H9 (cell line): ENCODE measurements at regions not wholly inside any gene's neighbourhood (a gene's known extent, or its start where the extent isn't known, plus 50 kb on each side); places are given as distances from the start of the nearest gene placed in this dataset.

ENCODE experiments used
- DNase-seq: peaks from one replicate; pipeline ENCODE4 v3.0.0-alpha.2; 2017
- H2AFZ ChIP-seq: one replicate; pipeline ENCODE4 v1.6.1; 2013; ENCODE audit warnings: mild to moderate bottlenecking, low read length, control low read depth, moderate library complexity
- H2AK5ac ChIP-seq: 2 replicates; pipeline ENCODE4 v1.6.1; 2013; ENCODE audit warnings: low read length, control low read depth, mixed read lengths; ENCODE audit not compliant: insufficient read length
- H2BK120ac ChIP-seq: one replicate; pipeline ENCODE4 v1.6.1; 2013; ENCODE audit warnings: low read depth, mild to moderate bottlenecking, low read length, control low read depth, inconsistent platforms; ENCODE audit not compliant: poor library complexity, severe bottlenecking
- H2BK12ac ChIP-seq: 2 replicates; pipeline ENCODE4 v1.6.1; 2013; ENCODE audit warnings: low read length, control low read depth, mixed read lengths, low read depth; ENCODE audit not compliant: insufficient read length
- H2BK15ac ChIP-seq: 2 replicates; pipeline ENCODE4 v1.6.1; 2013; ENCODE audit warnings: low read depth, low read length, control low read depth
- H2BK20ac ChIP-seq: one replicate; pipeline ENCODE4 v1.6.1; 2013; ENCODE audit warnings: low read depth, mild to moderate bottlenecking, low read length, control low read depth, inconsistent platforms; ENCODE audit not compliant: poor library complexity, severe bottlenecking
- H2BK5ac ChIP-seq: 2 replicates; pipeline ENCODE4 v1.6.1; 2013; ENCODE audit warnings: low read length, control low read depth, mixed read lengths; ENCODE audit not compliant: insufficient read length
- H3K14ac ChIP-seq: 2 replicates; pipeline ENCODE4 v1.6.1; 2013; ENCODE audit warnings: low read length, control low read depth; ENCODE audit not compliant: insufficient read depth
- H3K18ac ChIP-seq: 2 replicates; pipeline ENCODE4 v1.6.1; 2013; ENCODE audit warnings: low read depth, mild to moderate bottlenecking, mixed read lengths, low read length, control low read depth; ENCODE audit not compliant: insufficient read length
- H3K23ac ChIP-seq: 2 replicates; pipeline ENCODE4 v1.6.1; 2013; ENCODE audit warnings: low read length, control low read depth, mixed read lengths, low read depth; ENCODE audit not compliant: insufficient read length
- H3K23me2 ChIP-seq: 2 replicates; pipeline ENCODE4 v1.6.1; 2013; ENCODE audit warnings: low read depth, mild to moderate bottlenecking, mixed read lengths, low read length, control low read depth; ENCODE audit not compliant: insufficient read length, poor library complexity, severe bottlenecking
- H3K27ac ChIP-seq: 2 replicates; pipeline ENCODE4 v1.5.1; 2013; ENCODE audit warnings: low read length, control low read depth, mixed read lengths, low read depth; ENCODE audit not compliant: insufficient read length
- H3K27me3 ChIP-seq: 2 replicates; pipeline ENCODE4 v1.6.1; 2013; ENCODE audit warnings: low read length, control low read depth, inconsistent platforms; ENCODE audit not compliant: insufficient read depth
- H3K4ac ChIP-seq: 2 replicates; pipeline ENCODE4 v1.6.1; 2013; ENCODE audit warnings: low read depth, mild to moderate bottlenecking, control low read depth, inconsistent platforms, low read length, moderate library complexity
- H3K4me1 ChIP-seq: 2 replicates; pipeline ENCODE4 v1.6.1; 2013; ENCODE audit warnings: low read length, control low read depth, inconsistent platforms; ENCODE audit not compliant: insufficient read depth
- H3K4me2 ChIP-seq: 2 replicates; pipeline ENCODE4 v1.6.1; 2013; ENCODE audit warnings: low read length, control low read depth, mixed read lengths; ENCODE audit not compliant: insufficient read length, insufficient read depth
- H3K56ac ChIP-seq: 2 replicates; pipeline ENCODE4 v1.6.1; 2013; ENCODE audit warnings: low read depth, mild to moderate bottlenecking, mixed read lengths, low read length, control low read depth; ENCODE audit not compliant: insufficient read length
- H3K79me1 ChIP-seq: 2 replicates; pipeline ENCODE4 v1.6.1; 2013; ENCODE audit warnings: low read depth, mild to moderate bottlenecking, moderate library complexity, low read length, control low read depth, inconsistent platforms; ENCODE audit not compliant: insufficient read depth, poor library complexity, severe bottlenecking
- H3K79me2 ChIP-seq: 2 replicates; pipeline ENCODE4 v1.6.1; 2013; ENCODE audit warnings: low read length, control low read depth, inconsistent platforms; ENCODE audit not compliant: insufficient read depth
- H3K9ac ChIP-seq: 2 replicates; pipeline ENCODE4 v1.6.1; 2013; ENCODE audit warnings: low read length, control low read depth, mixed read lengths; ENCODE audit not compliant: insufficient read length; ENCODE audit errors: extremely low read depth
- H3K9me3 ChIP-seq: one replicate; pipeline ENCODE4 v1.6.1; 2013; ENCODE audit warnings: low read depth, low read length, inconsistent platforms; ENCODE audit not compliant: control insufficient read depth
- H3T11ph ChIP-seq: one replicate; pipeline ENCODE4 v1.6.1; 2013; ENCODE audit warnings: mild to moderate bottlenecking, low read length, control low read depth, inconsistent platforms
- H4K20me1 ChIP-seq: one replicate; pipeline ENCODE4 v1.6.1; 2013; ENCODE audit not compliant: control insufficient read depth, insufficient read length, insufficient read depth
- H4K5ac ChIP-seq: 2 replicates; pipeline ENCODE4 v1.6.1; 2013; ENCODE audit warnings: low read depth, mild to moderate bottlenecking, mixed read lengths, low read length, control low read depth; ENCODE audit not compliant: insufficient read length
- H4K8ac ChIP-seq: replicated peaks from 2 replicates; pipeline ENCODE4 v1.6.1; 2013; ENCODE audit warnings: low read length, control low read depth, mixed read lengths, low read depth; ENCODE audit not compliant: insufficient read length
- H4K91ac ChIP-seq: 2 replicates; pipeline ENCODE4 v1.6.1; 2013; ENCODE audit warnings: low read depth, mild to moderate bottlenecking, moderate library complexity, mixed read lengths, low read length, control low read depth; ENCODE audit not compliant: insufficient read length
- H3K27ac Mint-ChIP-seq, 3 experiments: 2 replicates in 2 of 3; 3 replicates in 1 of 3; pipeline ENCODE4 v1.8.0; 2020 to 2021; ENCODE audit warnings: mixed read lengths in 3 of 3, mild to moderate bottlenecking in 1 of 3, moderate library complexity in 1 of 3
- H3K27me3 Mint-ChIP-seq: 2 replicates; pipeline ENCODE4 v1.8.0; 2021; ENCODE audit warnings: low read depth, mild to moderate bottlenecking, moderate library complexity, mixed read lengths
- H3K36me3 Mint-ChIP-seq, 3 experiments: 2 replicates in 2 of 3; 3 replicates in 1 of 3; pipeline ENCODE4 v1.8.0; 2020 to 2021; ENCODE audit warnings: low read depth in 3 of 3, mixed read lengths in 3 of 3; ENCODE audit not compliant: insufficient read depth in 1 of 3
- H3K4me1 Mint-ChIP-seq, 2 experiments: 2 replicates each; pipeline ENCODE4 v1.8.0; 2020; ENCODE audit warnings: mixed read lengths in 2 of 2
- H3K4me3 Mint-ChIP-seq, 2 experiments: 2 replicates in 1 of 2; 3 replicates in 1 of 2; pipeline ENCODE4 v1.8.0; 2020 to 2021; ENCODE audit warnings: mild to moderate bottlenecking in 2 of 2, mixed read lengths in 2 of 2, moderate library complexity in 1 of 2
- H3K9me3 Mint-ChIP-seq, 2 experiments: 2 replicates in 1 of 2; 3 replicates in 1 of 2; pipeline ENCODE4 v1.8.0; 2020; ENCODE audit warnings: mild to moderate bottlenecking in 2 of 2, mixed read lengths in 2 of 2, moderate library complexity in 1 of 2
- CTCF ChIP-seq: fragments of 200-600 bp; sonication (generic); conservative IDR thresholded peaks from 3 replicates; pipeline ENCODE4 v1.8.0; 2021; ENCODE audit warnings: antibody characterized with exemption, mild to moderate bottlenecking
- WGBS: extraction: QIAGEN DNeasy Blood & Tissue Kit; methylation state at CpG from one replicate; pipeline ENCODE4 v1.1.7; 2013; ENCODE audit warnings: missing lambda C conversion rate, low lambda C conversion rate, mixed read lengths; ENCODE audit not compliant: insufficient read length; ENCODE audit errors: extremely low coverage; 5-methylcytosine and 5-hydroxymethylcytosine counted together

- Histone ChIP-seq H3K4ac (no peak overlapping the region), H3K4me1 (0 out of 2 replicates have a peak, but pooled peaks cover 2% of the 10 kb centered on the region), H3K79me1 (no peaks in the 10 kb centered on the region), H2BK5ac (no peak overlapping the region), H3T11ph (no peak overlapping the region), H2AK5ac (no peak overlapping the region), H2BK15ac (no peak overlapping the region), H3K23me2 (no peaks in the 10 kb centered on the region), H2BK120ac (no peak overlapping the region), H3K27me3 (no peaks in the 10 kb centered on the region), H2AFZ (no peak overlapping the region), H3K14ac (no peak overlapping the region), H2BK12ac (no peak overlapping the region), H3K23ac (no peak overlapping the region), H4K8ac (no peak overlapping the region), H3K9ac (no peak overlapping the region), H4K20me1 (no peaks in the 10 kb centered on the region), H3K56ac (no peak overlapping the region), H3K27ac (no peak overlapping the region), H3K4me2 (no peak overlapping the region), H2BK20ac (no peak overlapping the region), H4K91ac (no peak overlapping the region), H4K5ac (no peak overlapping the region), H3K79me2 (no peaks in the 10 kb centered on the region), H3K9me3 (no peaks in the 10 kb centered on the region), H3K18ac (no peak overlapping the region)
- no peak for DNase-seq
- Mint-ChIP-seq H3K27ac (no peak overlapping the region), H3K27me3 (peaks cover 15% of the 10 kb centered on the region; the same call in 1 of the 2 replicates), H3K4me3 (no peak overlapping the region), H3K4me1 (peaks cover 15 to 27% of the 10 kb centered on the region in 2 experiments), H3K36me3 (no peaks in the 10 kb centered on the region), H3K9me3 (no peaks in the 10 kb centered on the region)
- no CpG with 5 or more reads among the region's 3 CpGs for WGBS
- peak; percentile 87 for TF ChIP-seq CTCF
These were observed 214.3 kb downstream of the NXPE2 start for GRCh38 chr11:114892381-114893197.
